Activated CD4-positive, alpha-beta T cell treated with anti-CD3 and anti-CD28 coated beads, Interleukin-2, amount 50 U/mL, for 16 hours (primary cell): ENCODE measurements at regions not wholly inside any gene's neighbourhood (a gene's known extent, or its start where the extent isn't known, plus 50 kb on each side); places are given as distances from the start of the nearest gene placed in this dataset.

ENCODE experiments used
- DNase-seq: peaks from one replicate; pipeline ENCODE4 v3.0.0-alpha.2; 2020

DNA sequence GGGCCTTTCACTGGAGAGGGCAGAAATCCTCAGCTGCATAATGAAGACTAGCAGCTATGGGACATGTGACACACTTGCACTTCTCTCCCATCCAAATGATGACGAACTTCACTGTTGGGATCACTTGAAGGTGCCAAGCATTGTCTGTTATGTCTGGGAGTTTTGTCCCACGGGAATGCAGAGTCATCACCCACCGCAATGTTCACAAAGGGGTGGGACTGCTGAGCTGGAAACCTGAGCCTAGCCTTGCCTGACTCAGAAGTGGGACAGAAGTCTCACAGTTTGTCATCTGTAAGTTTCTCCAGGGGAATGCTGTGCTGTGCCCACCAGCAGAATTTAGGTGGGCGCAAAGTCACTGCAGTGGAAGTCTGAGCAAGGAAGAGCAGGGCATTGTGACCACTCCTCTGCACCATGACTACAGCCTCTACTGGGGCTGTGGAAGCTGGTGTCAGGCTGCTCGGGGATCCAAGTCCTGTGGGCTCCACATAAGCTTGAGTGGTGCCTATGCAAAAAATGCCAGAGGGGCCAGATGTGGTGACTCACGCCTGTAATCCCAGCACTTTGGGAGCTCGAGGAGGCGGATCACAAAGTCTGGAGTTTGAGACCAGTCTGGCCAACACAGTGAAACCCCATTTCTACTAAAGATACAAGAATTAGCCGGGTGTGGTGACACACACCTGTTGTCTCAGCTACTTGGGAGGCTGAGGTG lies 472.0 kb upstream of the CNTNAP2 start:
- no peak for DNase-seq

GRCh38 chr7:145643981-145644380 lies 472.6 kb upstream of the CNTNAP2 start:
- DNase-seq: no peak

- DNase-seq: no peak
These were observed 483.1 kb upstream of the CNTNAP2 start for GRCh38 chr7:145633513-145633912.

DNA sequence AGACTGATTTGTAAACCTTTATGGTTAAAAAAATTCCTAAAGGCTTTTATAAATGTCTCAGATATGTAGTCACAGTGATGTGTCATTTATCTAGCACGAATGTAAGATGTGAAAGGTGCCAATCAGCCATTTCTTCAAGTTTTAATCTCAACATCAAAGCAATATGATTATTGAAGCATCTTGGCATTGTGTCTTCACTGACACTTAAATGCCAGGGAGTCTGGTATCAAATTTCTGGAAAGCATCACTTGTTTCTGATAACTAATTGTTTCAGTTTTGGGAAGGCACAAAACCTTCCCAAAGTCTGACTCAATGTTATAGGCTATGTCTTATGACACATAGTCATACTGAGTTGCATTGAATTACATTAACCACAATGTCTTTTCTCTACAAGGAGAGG lies 492.0 kb upstream of the CNTNAP2 start:
- no peak for DNase-seq

DNA sequence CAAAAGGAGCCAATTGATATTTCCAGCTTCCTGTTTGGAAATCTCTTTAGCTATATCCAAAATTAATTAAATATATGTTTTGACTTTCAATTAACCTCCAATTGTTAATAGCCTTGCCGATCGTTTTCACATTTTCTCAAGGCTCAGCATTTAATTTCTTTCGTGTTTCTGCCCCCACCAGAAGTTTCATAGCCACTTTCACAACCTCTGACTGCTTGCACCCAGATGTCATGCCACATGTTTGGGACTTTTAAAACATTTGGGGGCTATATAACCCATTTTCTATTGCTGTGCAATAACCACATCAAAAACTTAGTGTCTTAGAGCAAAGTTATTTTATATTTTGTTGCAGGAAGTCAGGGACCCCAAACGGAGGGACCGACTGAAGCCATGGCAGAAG lies 510.6 kb upstream of the CNTNAP2 start:
- no peak for DNase-seq

DNA sequence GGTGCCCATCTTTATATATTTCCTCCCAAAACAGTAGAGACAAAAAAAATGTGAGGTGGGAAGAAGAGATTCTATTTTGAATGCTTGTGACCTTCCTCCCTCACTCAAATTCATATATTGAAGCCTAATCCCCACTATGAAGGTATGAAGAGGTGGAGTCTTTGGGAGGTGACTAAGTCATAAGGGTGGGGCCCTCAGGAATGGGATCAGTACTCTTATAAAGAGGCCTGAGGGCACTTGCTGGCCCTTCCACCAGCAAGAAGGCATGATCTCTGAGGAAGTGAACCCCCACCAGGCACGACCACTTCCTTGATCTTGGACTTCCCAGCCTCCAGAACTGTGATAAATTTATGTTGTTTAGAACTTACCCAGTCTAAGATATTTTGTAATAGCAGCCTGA lies 517.2 kb upstream of the CNTNAP2 start:
- no peak for DNase-seq

GRCh38 chr7:145584401-145584800 lies 532.2 kb upstream of the CNTNAP2 start:
- DNase-seq: no peak

GRCh38 chr7:145582742-145583303 lies 533.8 kb upstream of the CNTNAP2 start:
- DNase-seq: no peak

DNA sequence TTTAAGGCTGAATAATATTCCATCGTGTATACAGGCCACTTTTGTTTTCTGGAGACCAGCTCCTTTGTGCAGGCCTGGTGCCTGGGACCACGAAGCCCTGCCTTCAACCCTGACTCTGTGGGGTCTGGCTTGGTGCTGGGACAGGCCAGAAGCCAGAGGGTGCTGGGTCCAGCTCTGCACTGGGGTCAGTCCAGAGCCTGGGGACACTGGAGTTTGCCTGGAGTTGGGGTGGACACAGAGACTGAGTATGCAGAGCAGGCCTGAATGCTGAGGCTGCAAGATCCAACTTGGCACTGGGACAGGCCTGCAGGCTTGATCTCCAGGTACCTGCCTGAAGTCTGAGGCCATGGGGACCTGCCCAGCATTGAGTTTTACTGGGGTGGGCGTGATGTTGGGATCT lies 558.8 kb upstream of the CNTNAP2 start:
- no peak for DNase-seq

GRCh38 chr7:145543242-145543641 lies 573.4 kb upstream of the CNTNAP2 start:
- DNase-seq: no peak

GRCh38 chr7:145539910-145540309 lies 576.7 kb upstream of the CNTNAP2 start:
- DNase-seq: no peak

DNA sequence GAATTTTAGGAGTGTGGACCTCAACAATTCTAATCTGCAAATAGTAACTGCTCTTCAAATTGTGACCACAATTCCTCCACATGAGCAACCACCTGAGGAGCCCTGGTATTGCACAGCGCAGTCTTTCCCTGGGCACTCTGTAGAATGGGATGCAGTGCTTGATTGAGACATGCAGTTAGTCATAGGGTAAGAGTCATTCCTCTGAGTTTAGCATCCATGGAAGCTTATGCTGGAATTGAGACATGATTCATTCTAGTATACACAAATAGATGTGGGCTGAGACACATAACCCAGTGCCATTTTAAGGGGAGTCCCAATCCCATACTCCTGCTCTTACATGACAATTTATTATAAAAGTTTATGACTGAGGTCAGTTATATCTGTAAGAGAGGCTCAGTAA lies 582.3 kb upstream of the CNTNAP2 start:
- DNase-seq: no peak

DNA sequence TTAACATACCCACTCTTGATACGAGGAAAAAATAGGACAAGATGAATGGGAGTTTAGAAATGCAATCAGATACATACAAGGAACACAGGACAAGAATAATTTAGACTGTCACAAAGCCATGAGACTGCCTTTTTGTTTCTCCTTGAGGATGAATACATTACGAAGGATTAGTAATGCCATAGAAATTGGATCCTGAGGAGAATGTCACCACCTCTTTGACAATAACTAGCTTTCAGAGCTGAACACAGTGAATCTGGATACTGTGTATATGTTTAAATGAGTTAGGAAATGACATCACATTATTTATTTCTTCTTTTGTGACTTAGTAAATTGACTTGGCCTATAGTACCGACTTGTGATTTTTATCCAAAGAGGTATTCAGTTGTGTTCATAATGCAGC lies 596.3 kb upstream of the CNTNAP2 start:
- no peak for DNase-seq

GRCh38 chr7:145511004-145511403 lies 605.6 kb upstream of the CNTNAP2 start:
- DNase-seq: no peak

DNA sequence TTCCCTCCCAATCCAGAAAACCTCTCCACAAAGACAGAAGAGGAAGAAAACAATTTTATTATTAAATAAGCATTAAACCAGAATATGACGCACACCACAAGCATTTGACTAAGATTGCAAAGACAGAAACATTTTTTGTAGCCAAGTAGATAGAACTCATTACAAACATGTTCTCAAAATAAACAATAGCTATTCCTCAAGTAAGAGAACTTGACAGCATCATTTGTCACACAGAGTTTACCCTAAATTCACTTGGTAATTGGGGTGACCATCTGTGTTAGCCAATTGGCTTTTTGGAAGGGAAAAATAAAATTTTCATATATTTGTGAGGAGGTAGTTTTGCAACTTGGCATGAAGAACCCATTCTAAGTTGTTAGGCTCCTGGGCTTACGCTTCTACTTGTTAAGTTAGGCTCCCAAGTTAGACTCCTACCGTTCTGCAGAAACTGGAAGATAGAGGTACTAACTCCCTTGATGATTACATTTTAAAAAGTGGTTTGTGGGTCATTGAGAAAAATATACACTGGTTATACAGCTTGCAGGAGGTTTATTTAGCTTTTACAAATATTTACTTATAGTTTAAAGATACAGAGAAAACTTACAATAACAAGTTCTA lies 618.6 kb upstream of the CNTNAP2 start:
- no peak for DNase-seq

- DNase-seq: no peak
These were observed 626.2 kb upstream of the CNTNAP2 start for GRCh38 chr7:145490356-145490755.

DNA sequence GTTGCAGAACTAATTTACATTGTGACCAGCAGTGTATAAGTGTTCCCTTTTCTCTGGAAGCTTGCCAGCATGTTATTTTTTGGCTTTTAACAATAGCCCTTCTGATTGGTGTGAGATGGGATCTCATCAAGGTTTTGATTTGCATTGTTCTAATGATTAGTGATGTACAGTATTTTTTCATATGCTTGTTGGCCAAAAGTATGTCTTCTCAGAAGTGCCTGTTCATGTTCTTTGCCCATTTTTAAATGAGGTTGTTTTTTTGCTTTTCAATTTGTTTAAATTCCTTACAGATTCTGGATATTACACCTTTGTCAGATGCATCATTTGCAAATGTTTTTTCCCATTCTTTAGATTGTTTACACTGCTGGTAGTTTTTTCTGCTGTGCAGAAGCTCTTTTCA lies 627.0 kb upstream of the CNTNAP2 start:
- DNase-seq: no peak

- no peak for DNase-seq
These were observed 627.8 kb upstream of the CNTNAP2 start for GRCh38 chr7:145488816-145489215.

DNA sequence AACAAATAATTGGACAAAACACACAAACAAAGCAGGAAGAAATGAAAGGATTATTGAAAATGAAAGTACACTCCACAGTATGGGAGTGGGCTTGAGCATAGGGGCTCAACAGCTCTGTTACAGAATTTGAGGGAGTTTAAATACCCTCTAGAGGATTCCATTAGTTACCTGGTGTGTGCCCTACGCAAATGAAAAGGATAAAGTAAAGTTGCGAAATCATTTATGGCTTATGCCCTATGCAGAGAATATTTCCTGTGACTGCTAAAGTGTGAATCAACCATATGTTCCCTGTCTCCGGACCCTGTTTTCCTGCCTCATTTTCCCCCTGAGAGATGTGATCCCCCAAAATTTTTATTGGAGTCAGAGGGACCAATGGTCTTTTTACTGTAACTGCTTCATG lies 634.6 kb upstream of the CNTNAP2 start:
- DNase-seq: no peak

DNA sequence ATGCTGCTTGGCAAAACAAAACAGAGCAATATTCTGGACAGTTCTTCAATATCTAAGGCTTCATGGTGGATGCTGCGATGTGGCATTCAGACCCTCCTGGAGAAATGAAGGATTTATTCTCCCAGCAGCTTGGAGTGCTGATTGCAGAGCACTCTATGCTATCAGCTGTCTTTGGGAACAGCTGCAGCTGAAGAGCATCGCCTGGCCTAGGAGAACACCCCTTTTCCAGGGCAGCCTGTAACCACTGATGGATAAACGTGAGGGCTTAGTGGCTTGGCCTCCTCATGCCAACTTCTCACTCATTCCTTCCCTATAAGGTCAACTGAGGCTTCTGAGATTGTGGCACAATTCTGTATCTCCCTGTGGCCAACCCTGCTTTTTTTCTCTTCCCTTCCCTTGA lies 638.1 kb upstream of the CNTNAP2 start:
- DNase-seq: no peak

GRCh38 chr7:145474009-145474686 lies 638.3 kb upstream of the TPK1 start:
- DNase-seq: no peak

DNA sequence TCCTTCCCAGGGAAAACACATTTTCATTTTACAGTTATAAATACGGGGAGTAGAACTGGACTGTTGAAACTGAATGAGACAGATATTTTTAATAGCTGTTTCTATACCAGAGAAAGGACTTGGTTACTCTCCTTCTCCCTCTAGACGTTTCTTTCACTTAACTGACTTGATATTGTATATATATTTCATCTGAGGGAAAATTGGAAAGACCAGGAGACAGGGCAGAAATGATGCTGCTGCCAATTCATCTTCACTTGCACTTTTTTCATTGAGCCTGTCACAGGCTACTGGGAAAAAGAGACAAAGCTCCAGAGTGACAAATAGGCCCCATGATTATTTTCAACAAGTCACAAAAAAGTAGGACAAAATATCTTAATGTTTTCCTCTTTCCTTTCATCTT lies 636.0 kb upstream of the TPK1 start:
- no peak for DNase-seq

DNA sequence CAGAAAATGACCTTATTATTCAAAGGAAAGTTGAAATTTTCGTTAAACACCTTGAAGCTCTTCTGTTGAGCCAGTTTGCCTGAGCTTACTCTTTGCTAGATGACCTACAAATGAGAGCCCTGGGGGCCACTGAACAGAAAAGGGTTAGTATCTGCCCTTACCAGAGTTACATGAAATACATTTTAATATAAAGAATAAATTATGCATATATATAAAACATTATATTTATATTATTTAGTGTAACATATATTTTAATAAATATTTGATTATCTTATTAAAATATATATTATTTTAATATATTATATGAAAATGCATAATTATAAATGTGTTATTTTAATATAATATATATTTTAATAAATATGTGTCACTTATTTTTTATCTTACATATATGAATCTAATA lies 628.4 kb upstream of the TPK1 start:
- DNase-seq: no peak

DNA sequence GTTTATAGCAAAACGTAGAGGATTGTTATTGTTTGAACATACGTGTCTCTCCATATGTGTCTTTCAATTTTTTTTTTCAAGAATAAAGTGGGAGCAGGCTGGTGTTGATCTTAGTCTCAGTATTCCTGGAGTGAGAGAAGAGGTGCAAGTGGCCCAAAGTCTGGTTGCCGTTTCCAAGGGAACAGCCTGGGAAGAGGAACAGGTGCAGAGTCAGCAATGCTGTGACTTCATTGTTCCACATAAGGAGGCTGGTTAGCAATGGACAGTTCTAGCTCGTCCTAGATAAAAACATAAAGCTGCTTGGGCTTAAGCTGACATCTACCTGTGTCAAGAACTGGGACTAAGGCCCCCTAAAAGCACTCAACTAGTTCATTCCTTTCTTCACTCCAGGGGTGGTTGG lies 626.6 kb upstream of the TPK1 start:
- no peak for DNase-seq
